B cell (primary cell): ENCODE measurements at regions not wholly inside any gene's neighbourhood (a gene's known extent, or its start where the extent isn't known, plus 50 kb on each side); places are given as distances from the start of the nearest gene placed in this dataset.

Source experiments
- EZH2 ChIP-seq: IDR thresholded peaks from 2 replicates; pipeline ENCODE4 v1.6.1; 2012; ENCODE audit warnings: borderline replicate concordance, low read depth, mild to moderate bottlenecking, moderate library complexity, low read length; ENCODE audit not compliant: insufficient read depth, poor library complexity, severe bottlenecking
- TF ChIP-seq, protein P1 (sequence below): fragments of 200-600 bp; IDR thresholded peaks from one replicate; pipeline ENCODE4 v1.8.0; 2022; ENCODE audit warnings: antibody characterized with exemption, mild to moderate bottlenecking

DNA sequence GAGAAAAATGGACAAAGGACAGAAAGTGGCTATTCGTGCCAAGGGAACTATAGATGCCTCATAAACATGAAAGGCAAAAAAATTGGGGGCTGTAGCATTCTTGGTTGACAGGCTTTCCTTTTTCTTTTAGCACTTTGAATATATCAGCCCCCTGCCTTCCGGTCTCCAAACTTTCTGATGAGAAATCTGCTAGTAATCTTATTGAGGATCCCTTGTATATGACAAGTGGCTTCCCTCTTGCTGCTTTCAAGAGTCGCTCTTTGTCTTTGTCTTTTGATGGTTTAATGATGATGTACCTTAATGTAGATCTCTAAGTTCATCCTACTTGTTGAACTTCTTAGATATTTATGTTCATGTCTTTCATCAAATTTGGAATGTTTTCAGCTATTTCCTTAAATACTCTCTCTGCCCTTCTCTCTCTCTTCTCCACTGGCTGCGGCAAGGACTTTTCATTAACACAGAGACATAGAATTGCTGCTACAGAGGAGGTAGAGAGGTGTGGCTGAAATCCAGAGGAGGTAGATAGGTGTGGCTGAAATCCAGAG lies 59.4 kb upstream of the EPHB3 start:
- TF ChIP-seq, protein P1, sequence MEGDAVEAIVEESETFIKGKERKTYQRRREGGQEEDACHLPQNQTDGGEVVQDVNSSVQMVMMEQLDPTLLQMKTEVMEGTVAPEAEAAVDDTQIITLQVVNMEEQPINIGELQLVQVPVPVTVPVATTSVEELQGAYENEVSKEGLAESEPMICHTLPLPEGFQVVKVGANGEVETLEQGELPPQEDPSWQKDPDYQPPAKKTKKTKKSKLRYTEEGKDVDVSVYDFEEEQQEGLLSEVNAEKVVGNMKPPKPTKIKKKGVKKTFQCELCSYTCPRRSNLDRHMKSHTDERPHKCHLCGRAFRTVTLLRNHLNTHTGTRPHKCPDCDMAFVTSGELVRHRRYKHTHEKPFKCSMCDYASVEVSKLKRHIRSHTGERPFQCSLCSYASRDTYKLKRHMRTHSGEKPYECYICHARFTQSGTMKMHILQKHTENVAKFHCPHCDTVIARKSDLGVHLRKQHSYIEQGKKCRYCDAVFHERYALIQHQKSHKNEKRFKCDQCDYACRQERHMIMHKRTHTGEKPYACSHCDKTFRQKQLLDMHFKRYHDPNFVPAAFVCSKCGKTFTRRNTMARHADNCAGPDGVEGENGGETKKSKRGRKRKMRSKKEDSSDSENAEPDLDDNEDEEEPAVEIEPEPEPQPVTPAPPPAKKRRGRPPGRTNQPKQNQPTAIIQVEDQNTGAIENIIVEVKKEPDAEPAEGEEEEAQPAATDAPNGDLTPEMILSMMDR = no peak
- no peak for TF ChIP-seq EZH2
